ENCODE measurements at regions not wholly inside any gene's neighbourhood (a gene's known extent, or its start where the extent isn't known, plus 50 kb on each side); places are given as distances from the start of the nearest gene placed in this dataset.
"Not testable (repeated sequence)": the region's sequence is repeated elsewhere in the genome, so short reads cannot be mapped to it uniquely, and the experiment has no call there.

DNA sequence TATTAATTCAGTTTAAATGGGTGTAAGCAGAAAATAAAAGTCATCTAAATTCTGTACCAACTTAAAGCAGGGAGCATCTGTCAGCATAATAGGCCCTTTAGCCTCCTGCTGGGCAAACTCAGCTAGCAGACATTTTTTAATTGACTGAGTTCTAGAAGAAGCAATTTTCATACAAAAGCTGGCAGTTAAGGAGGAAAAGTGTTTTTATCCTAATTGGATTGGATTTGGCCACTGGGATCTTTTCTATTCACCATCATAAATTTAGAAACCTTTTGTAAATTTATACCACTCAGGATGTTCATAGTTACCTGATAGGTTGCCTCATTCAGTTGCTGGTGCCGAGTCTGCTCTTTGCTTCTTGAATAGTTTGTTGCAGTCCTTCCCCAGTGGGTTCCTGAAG is 262.7 kb upstream of the FSIP2 start:
- no peak overlapping the region for H3K27ac Mint-ChIP-seq
- DNase-seq: no peak
- ChIA-PET CTCF (no interaction called here), POLR2A (no interaction called here)
- no peaks in the 10 kb centered on the region for H3K27me3 Mint-ChIP-seq (ENCODE audit: low read depth)
- H3K9me3 Mint-ChIP-seq (ENCODE audit: insufficient read depth): peaks cover 7% of the 10 kb centered on the region
- no peak overlapping the region for H3K4me3 Mint-ChIP-seq
- no peak for ATAC-seq
- H3K4me1 Mint-ChIP-seq (ENCODE audit: low read depth): no peaks in the 10 kb centered on the region
- no peaks in the 10 kb centered on the region for H3K36me3 Mint-ChIP-seq (ENCODE audit: low read depth)

DNA sequence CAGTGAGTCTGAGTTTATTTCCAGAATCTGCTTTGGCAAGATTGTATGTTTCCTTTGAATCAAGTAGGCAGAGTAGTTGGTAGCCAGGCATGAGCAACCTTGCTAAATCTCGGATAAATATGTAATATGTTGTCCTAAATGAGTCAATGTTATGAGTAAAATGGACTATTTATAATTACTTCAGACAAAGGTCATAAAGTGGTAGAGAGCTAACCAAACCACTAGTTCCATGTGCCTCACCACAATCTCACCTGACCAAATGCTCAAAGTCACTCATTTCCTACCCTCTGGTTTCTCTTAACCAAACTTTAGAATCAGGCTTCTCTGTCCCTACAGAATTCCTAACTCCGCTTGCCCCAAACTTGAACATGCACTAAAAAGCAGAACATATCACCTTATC is 261.2 kb upstream of the FSIP2 start:
- H3K4me3 Mint-ChIP-seq: no peak overlapping the region
- H3K36me3 Mint-ChIP-seq (ENCODE audit: low read depth): no peaks in the 10 kb centered on the region
- ChIA-PET CTCF (no interaction called here), POLR2A (no interaction called here)
- H3K4me1 Mint-ChIP-seq (ENCODE audit: low read depth): no peaks in the 10 kb centered on the region
- peaks cover 4% of the 10 kb centered on the region for H3K9me3 Mint-ChIP-seq (ENCODE audit: insufficient read depth)
- DNase-seq (no peak), ATAC-seq (no peak)
- H3K27ac Mint-ChIP-seq: no peak overlapping the region
- no peaks in the 10 kb centered on the region for H3K27me3 Mint-ChIP-seq (ENCODE audit: low read depth)

DNA sequence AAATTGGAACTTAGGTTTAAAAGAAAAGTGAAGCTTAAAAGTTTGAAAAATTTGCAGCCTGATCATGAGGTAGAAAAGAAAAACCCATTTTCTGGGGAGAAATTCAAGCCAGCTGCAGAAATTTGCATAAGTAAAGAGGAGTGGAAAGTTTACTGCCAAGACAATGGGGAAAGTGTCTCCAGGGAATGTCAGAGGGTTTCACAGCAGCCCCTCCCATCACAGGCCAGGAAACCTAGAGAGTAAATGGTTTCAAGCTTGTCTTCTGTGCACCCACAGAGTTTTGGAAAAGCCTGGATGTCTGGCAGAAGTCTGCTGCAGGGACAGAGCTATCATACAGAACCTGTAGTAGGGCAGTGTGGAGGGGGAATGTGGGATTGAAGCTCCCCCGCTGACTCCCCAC is 254.0 kb upstream of the FSIP2 start:
- ChIA-PET CTCF (no interaction called here), POLR2A (no interaction called here)
- no peak overlapping the region for H3K27ac Mint-ChIP-seq
- ATAC-seq (no peak), DNase-seq (no peak)
- H3K36me3 Mint-ChIP-seq (ENCODE audit: low read depth): no peaks in the 10 kb centered on the region
- H3K27me3 Mint-ChIP-seq (ENCODE audit: low read depth): no peaks in the 10 kb centered on the region
- peaks cover 5% of the 10 kb centered on the region for H3K9me3 Mint-ChIP-seq (ENCODE audit: insufficient read depth)
- no peaks in the 10 kb centered on the region for H3K4me1 Mint-ChIP-seq (ENCODE audit: low read depth)
- no peak overlapping the region for H3K4me3 Mint-ChIP-seq

DNA sequence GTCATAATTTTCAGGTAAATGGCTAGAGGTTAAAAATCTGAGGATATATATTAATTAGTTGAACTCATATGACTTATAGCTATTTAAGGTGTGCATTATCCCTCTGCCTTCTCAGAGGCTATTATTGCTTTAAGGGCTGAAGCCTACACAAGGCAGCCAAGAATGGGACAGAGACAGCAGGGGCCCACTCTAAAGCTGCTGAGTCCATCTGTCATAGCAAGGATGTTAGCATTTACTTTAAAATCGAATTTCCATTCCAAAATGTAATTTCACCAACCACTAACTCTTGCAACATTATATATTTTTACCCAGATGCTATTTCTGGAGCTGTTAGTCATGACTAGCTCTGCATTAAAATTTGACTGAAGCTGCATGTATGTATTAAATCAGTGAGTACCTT is 236.3 kb upstream of the FSIP2 start:
- CTCF ChIA-PET: no interaction called here
- H3K27ac Mint-ChIP-seq: no peak overlapping the region
- ATAC-seq (no peak), DNase-seq (no peak)
- peaks cover 26% of the 10 kb centered on the region for H3K9me3 Mint-ChIP-seq (ENCODE audit: insufficient read depth)
- no peaks in the 10 kb centered on the region for H3K36me3 Mint-ChIP-seq (ENCODE audit: low read depth)
- no peak overlapping the region for H3K4me3 Mint-ChIP-seq
- H3K4me1 Mint-ChIP-seq (ENCODE audit: low read depth): no peaks in the 10 kb centered on the region
- POLR2A ChIA-PET: no interaction called here
- no peaks in the 10 kb centered on the region for H3K27me3 Mint-ChIP-seq (ENCODE audit: low read depth)

DNA sequence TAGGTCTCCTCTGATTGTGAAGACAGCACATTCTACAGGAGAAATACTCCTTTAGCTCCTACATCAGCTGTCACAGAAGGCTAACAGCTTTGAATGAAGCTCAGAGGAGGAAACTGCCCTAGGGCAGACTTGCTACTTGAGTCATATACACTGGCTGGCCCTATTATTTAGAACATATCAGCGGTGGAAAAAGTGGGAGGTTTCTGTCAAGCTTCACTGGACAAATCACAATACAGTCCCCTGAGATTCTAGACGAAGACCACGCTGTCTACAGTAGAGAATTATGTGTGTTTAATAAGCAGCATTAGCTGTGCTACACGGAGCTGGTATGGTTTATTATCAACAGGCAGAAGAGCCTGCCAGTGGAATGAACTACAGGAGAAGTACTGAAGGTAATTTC is 230.9 kb upstream of the FSIP2 start:
- H3K4me3 Mint-ChIP-seq: no peak overlapping the region
- ATAC-seq (no peak), DNase-seq (no peak)
- H3K36me3 Mint-ChIP-seq (ENCODE audit: low read depth): no peaks in the 10 kb centered on the region
- POLR2A ChIA-PET: no interaction called here
- no peaks in the 10 kb centered on the region for H3K4me1 Mint-ChIP-seq (ENCODE audit: low read depth)
- CTCF ChIA-PET: no interaction called here
- H3K9me3 Mint-ChIP-seq (ENCODE audit: insufficient read depth): peaks cover 19% of the 10 kb centered on the region
- H3K27me3 Mint-ChIP-seq (ENCODE audit: low read depth): no peaks in the 10 kb centered on the region
- H3K27ac Mint-ChIP-seq: no peak overlapping the region

DNA sequence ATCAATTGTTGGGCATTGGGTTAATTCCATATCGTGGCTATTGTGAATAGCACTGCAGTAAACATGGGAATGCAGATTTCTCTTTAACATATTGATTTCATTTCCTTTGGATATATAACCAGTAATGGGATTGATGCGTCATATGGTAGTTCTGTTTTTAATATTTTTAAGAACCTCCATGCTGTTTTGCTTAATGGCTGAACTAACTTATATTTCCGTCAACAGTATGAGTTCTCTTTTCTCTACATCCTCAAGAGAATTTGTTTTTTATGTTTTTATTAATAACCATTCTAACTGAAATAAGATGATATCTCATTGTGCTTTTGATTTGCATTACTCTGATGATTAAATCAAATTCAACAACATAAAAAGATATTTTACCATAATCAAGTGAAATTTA is 228.5 kb upstream of the FSIP2 start:
- Mint-ChIP-seq H3K4me3 (no peak overlapping the region), H3K27ac (no peak overlapping the region), H3K9me3 (ENCODE audit: insufficient read depth) (peaks cover 19% of the 10 kb centered on the region), H3K4me1 (ENCODE audit: low read depth) (no peaks in the 10 kb centered on the region), H3K36me3 (ENCODE audit: low read depth) (no peaks in the 10 kb centered on the region), H3K27me3 (ENCODE audit: low read depth) (no peaks in the 10 kb centered on the region)
- DNase-seq (no peak), ATAC-seq (no peak)
- ChIA-PET CTCF (no interaction called here), POLR2A (no interaction called here)

DNA sequence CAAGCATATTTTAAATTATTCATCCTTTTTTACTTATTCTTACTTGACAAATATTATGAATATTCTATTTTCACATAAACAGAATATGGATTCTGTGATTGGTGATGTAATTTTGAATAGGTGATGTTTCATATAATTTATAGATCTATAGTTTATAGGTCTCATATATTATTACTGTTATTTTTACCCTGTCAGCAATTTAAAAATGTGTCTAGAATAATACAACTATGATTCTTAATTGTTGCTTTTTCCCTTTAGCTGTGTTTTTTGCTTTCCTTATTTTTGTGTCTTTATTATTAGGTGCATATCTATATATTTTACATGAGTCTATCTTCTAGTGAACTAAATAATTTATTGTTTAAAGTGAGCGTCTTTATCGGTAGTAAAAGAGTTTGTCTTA is 226.7 kb upstream of the FSIP2 start:
- ChIA-PET CTCF (no interaction called here), POLR2A (no interaction called here)
- peaks cover 5% of the 10 kb centered on the region for H3K9me3 Mint-ChIP-seq (ENCODE audit: insufficient read depth)
- H3K4me1 Mint-ChIP-seq (ENCODE audit: low read depth): no peaks in the 10 kb centered on the region
- no peaks in the 10 kb centered on the region for H3K27me3 Mint-ChIP-seq (ENCODE audit: low read depth)
- DNase-seq (no peak), ATAC-seq (no peak)
- no peak overlapping the region for H3K4me3 Mint-ChIP-seq
- H3K27ac Mint-ChIP-seq: no peak overlapping the region
- no peaks in the 10 kb centered on the region for H3K36me3 Mint-ChIP-seq (ENCODE audit: low read depth)

DNA sequence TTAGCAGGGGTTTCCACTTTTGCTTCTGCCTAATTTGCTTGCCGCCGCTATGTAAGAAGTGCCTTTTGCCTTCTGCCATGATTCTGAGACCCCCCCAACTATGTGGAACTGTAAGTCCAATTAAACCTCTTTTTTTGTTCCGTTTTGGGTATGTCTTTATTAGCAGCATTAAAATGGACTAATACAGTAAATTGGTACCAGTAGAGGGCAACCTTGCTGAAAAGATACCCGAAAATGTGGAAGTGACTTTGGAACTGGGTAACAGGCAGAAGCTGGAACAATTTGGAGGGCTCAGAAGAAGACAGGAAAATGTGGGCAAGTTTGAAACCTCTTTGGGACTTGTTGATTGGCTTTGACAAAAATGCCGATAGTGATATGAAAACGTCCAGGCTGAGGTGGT is 216.1 kb upstream of the FSIP2 start:
- Mint-ChIP-seq H3K27ac (no peak overlapping the region), H3K36me3 (ENCODE audit: low read depth) (no peaks in the 10 kb centered on the region), H3K4me1 (ENCODE audit: low read depth) (no peaks in the 10 kb centered on the region), H3K4me3 (no peak overlapping the region), H3K27me3 (ENCODE audit: low read depth) (no peaks in the 10 kb centered on the region), H3K9me3 (ENCODE audit: insufficient read depth) (peaks cover 11% of the 10 kb centered on the region)
- ChIA-PET POLR2A (no interaction called here), CTCF (no interaction called here)
- no peak for DNase-seq
- no peak for ATAC-seq

DNA sequence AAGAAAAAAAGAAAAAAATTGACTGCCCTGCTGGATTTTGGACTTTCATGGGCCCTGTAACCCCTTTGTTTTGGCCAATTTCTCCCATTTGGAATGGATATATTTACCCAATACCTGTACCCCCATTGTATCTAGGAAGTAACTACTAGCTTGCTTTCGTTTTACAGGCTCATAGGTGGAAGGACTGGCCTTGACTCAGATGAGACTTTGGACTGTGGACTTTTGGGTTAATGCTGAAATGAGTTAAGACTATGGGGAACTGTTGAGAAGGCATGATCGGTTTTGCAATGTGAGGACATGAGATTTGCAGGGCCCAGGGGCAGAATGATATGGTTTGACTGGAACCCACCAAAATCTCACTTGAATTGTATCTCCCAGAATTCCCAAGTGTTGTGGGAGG is 214.4 kb upstream of the FSIP2 start:
- H3K4me1 Mint-ChIP-seq (ENCODE audit: low read depth); H3K27me3 Mint-ChIP-seq (ENCODE audit: low read depth); CTCF ChIA-PET; H3K9me3 Mint-ChIP-seq (ENCODE audit: insufficient read depth); H3K4me3 Mint-ChIP-seq; POLR2A ChIA-PET; DNase-seq; H3K27ac Mint-ChIP-seq; H3K36me3 Mint-ChIP-seq (ENCODE audit: low read depth); ATAC-seq: not testable (repeated sequence)

DNA sequence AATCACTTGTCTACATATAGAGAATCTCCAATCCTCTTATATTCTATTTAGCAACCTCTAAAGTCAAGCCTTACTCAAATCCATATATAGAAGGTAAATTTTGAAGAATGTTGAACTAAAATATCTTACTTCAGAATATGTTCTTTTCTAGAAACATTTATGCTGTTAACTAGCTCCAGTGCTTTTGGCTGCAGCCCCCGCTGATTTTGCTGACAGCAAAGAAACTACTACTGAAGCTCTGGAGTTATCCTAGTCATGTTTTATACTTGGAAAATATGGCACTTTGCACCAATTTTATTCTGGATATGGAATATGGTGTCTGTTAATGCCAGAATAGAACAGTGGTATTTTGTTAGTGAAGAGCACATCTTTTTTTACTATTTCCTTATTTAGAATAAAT is 212.4 kb upstream of the FSIP2 start:
- Mint-ChIP-seq H3K4me3 (no peak overlapping the region), H3K27ac (no peak overlapping the region), H3K36me3 (ENCODE audit: low read depth) (no peaks in the 10 kb centered on the region), H3K27me3 (ENCODE audit: low read depth) (no peaks in the 10 kb centered on the region), H3K4me1 (ENCODE audit: low read depth) (no peaks in the 10 kb centered on the region), H3K9me3 (ENCODE audit: insufficient read depth) (peaks cover 11% of the 10 kb centered on the region)
- ChIA-PET POLR2A (no interaction called here), CTCF (no interaction called here)
- DNase-seq (no peak), ATAC-seq (no peak)

DNA sequence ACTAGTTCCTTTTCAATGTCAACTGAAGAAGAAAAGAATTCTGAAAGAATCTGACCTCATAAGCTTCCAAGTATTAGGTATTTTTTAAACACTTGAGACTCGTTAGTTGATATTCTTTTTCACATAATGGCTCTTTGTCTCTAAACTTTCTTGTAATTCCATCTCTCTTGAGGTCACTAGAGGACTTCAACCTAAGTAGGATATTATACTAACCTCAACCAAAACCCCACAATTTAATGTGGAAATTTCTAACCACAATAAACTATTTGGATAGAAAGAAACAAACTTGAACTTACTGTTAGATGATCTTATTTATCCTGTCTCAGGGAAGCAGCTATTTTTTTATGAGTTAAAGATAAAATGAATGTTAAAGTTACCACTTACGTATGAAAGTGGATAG is 206.9 kb upstream of the FSIP2 start:
- no peak overlapping the region for H3K4me3 Mint-ChIP-seq
- no peaks in the 10 kb centered on the region for H3K27me3 Mint-ChIP-seq (ENCODE audit: low read depth)
- ChIA-PET POLR2A (no interaction called here), CTCF (no interaction called here)
- H3K9me3 Mint-ChIP-seq (ENCODE audit: insufficient read depth): peaks cover 4% of the 10 kb centered on the region
- H3K4me1 Mint-ChIP-seq (ENCODE audit: low read depth): no peaks in the 10 kb centered on the region
- H3K36me3 Mint-ChIP-seq (ENCODE audit: low read depth): no peaks in the 10 kb centered on the region
- H3K27ac Mint-ChIP-seq: no peak overlapping the region
- ATAC-seq (no peak), DNase-seq (no peak)

DNA sequence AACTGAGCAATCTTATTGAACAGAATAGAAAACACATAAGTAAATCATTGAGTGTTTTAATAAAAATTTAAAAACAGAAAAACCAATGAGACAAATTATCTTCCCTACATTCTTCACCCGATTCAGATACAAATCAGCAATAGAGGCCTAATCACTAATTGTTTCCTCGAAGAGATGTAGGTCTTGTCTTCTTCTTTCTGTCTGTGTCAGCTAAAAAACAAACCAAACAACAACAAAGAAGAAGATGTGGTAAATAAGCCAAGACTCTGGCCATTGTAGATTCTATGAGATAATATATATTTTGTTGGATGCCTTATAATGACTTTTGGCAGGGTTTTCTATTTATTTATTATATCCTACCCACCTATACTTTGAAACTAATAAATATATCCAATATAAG is 200.9 kb upstream of the FSIP2 start:
- no peaks in the 10 kb centered on the region for H3K27me3 Mint-ChIP-seq (ENCODE audit: low read depth)

DNA sequence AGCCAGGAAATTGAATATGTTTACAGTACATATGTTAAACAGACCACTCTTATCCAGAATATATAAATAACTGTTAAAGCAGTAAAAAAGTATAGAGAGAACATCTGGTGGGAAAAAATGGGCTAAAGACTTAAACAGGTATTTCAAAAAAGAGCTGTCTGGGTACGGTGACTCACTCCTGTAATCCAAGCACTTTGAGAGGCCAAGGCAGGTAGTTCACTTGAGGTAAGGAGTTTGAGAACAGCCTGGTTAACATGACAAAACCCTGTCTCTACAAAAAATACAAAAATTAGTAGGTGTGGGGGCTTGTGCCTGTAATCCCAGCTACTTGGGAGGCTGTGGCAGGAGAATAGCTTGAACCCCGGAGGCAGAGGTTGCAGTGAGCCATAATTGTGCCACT is 171.4 kb upstream of the FSIP2 start:
- H3K4me3 Mint-ChIP-seq: no peak overlapping the region
- POLR2A ChIA-PET: no interaction called here
- CTCF ChIA-PET: no interaction called here
- no peak for DNase-seq
- no peaks in the 10 kb centered on the region for H3K4me1 Mint-ChIP-seq (ENCODE audit: low read depth)
- peaks cover 3% of the 10 kb centered on the region for H3K9me3 Mint-ChIP-seq (ENCODE audit: insufficient read depth)
- no peaks in the 10 kb centered on the region for H3K27me3 Mint-ChIP-seq (ENCODE audit: low read depth)
- ATAC-seq: no peak
- no peaks in the 10 kb centered on the region for H3K36me3 Mint-ChIP-seq (ENCODE audit: low read depth)
- no peak overlapping the region for H3K27ac Mint-ChIP-seq

More for the DNA sequence above, 200.9 kb upstream of the FSIP2 start:
- no peak for ATAC-seq
- DNase-seq: no peak
- no peak overlapping the region for H3K4me3 Mint-ChIP-seq
- H3K9me3 Mint-ChIP-seq (ENCODE audit: insufficient read depth): no peaks in the 10 kb centered on the region
- no peaks in the 10 kb centered on the region for H3K36me3 Mint-ChIP-seq (ENCODE audit: low read depth)
- POLR2A ChIA-PET: no interaction called here
- H3K4me1 Mint-ChIP-seq (ENCODE audit: low read depth): no peaks in the 10 kb centered on the region
- H3K27ac Mint-ChIP-seq: no peak overlapping the region
- CTCF ChIA-PET: no interaction called here

DNA sequence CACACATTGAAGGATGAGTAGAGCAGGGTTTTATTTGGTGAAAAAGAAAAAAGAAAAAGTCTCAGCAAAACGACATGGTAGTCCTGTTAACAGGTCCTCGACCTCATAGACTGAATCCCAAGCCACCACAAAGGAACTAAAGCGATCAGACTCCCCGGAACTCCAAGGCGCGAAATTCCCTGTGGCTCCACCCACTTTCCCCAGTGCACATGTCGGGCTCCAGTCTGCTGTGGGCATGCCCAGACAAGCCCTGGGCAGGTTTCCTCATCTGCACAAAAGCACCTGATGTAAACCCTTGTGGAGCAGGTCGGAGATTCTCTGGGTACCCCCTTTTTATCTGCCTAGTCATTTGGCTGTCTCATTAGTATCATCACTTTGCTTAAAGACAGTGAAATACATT is 170.7 kb upstream of the FSIP2 start:
- ATAC-seq (no peak), DNase-seq (no peak)
- Mint-ChIP-seq H3K36me3 (ENCODE audit: low read depth) (no peaks in the 10 kb centered on the region), H3K4me3 (no peak overlapping the region), H3K27me3 (ENCODE audit: low read depth) (no peaks in the 10 kb centered on the region), H3K4me1 (ENCODE audit: low read depth) (no peaks in the 10 kb centered on the region), H3K27ac (no peak overlapping the region), H3K9me3 (ENCODE audit: insufficient read depth) (peaks cover 3% of the 10 kb centered on the region)
- CTCF ChIA-PET: no interaction called here
- POLR2A ChIA-PET: no interaction called here
